ENCODE measurements at regions not wholly inside any gene's neighbourhood (a gene's known extent, or its start where the extent isn't known, plus 50 kb on each side); places are given as distances from the start of the nearest gene placed in this dataset.
A peak's percentile ranks its signal among the peaks of the same experiment; 100 is the strongest.

GRCh38 chr9:28212979-28213378, 639.7 kb upstream of the C9orf72 start (continued):
- TF ChIP-seq IRF1 (CRISPR knock-in tag; IDR thresholded peaks at IDR 0.05; ENCODE audit: low read depth) (no peak), IRF9 (CRISPR knock-in tag; IDR thresholded peaks at IDR 0.05; ENCODE audit: borderline replicate concordance) (no peak), GLMP (CRISPR knock-in tag; IDR thresholded peaks at IDR 0.05; ENCODE audit: borderline replicate concordance) (no peak), ZNF414 (CRISPR knock-in tag; IDR thresholded peaks at IDR 0.05) (no peak), FOXA3 (CRISPR knock-in tag; IDR thresholded peaks at IDR 0.05) (peak; percentile 88), MTF1 (CRISPR knock-in tag; IDR thresholded peaks at IDR 0.05) (no peak), HNRNPK (IDR thresholded peaks at IDR 0.05; ENCODE audit: low read depth, low read length, poor library complexity, severe bottlenecking) (no peak), ZNF724P (CRISPR knock-in tag; IDR thresholded peaks at IDR 0.05; ENCODE audit: borderline replicate concordance) (no peak), PHF21A (CRISPR knock-in tag; IDR thresholded peaks at IDR 0.05) (no peak), ZNF616 (CRISPR knock-in tag; IDR thresholded peaks at IDR 0.05; ENCODE audit: low read depth) (no peak), HHEX (CRISPR knock-in tag; IDR thresholded peaks at IDR 0.05) (peak; percentile 70), KLF11 (CRISPR knock-in tag; IDR thresholded peaks at IDR 0.05) (no peak), PRPF4 (IDR thresholded peaks at IDR 0.05; ENCODE audit: low read depth, low read length, poor library complexity, severe bottlenecking) (no peak), NRL (CRISPR knock-in tag; IDR thresholded peaks at IDR 0.05; ENCODE audit: borderline replicate concordance) (no peak), ZNF432 (CRISPR knock-in tag; IDR thresholded peaks at IDR 0.05; ENCODE audit: borderline replicate concordance) (no peak), NFATC3 (CRISPR knock-in tag; IDR thresholded peaks at IDR 0.05) (no peak), ZNF264 (CRISPR knock-in tag; IDR thresholded peaks at IDR 0.05) (no peak), ZNF713 (CRISPR knock-in tag; IDR thresholded peaks at IDR 0.05) (no peak), BCL6 (CRISPR knock-in tag; IDR thresholded peaks at IDR 0.05) (peak; percentile 100), ZGPAT (CRISPR knock-in tag; IDR thresholded peaks at IDR 0.05) (peak; percentile 48), SNAPC4 (CRISPR knock-in tag; IDR thresholded peaks at IDR 0.05) (no peak)
